Erythroblast (primary cell): ENCODE measurements at regions not wholly inside any gene's neighbourhood (a gene's known extent, or its start where the extent isn't known, plus 50 kb on each side); places are given as distances from the start of the nearest gene placed in this dataset.
A peak's percentile ranks its signal among the peaks of the same experiment; 100 is the strongest.
"Not testable (repeated sequence)": the region's sequence is repeated elsewhere in the genome, so short reads cannot be mapped to it uniquely, and the experiment has no call there.

Experiments used
- DNase-seq, 2 experiments: peaks; one replicate each; lab custom pipeline; 2025; lab: John Stamatoyannopoulos, UW
- GATA1 ChIP-seq: IDR thresholded peaks from 2 replicates; pipeline ENCODE4 v1.6.1; 2011; ENCODE audit warnings: low read depth, mild to moderate bottlenecking, control low read depth, low read length, moderate library complexity
- POLR2A ChIP-seq: IDR thresholded peaks from 2 replicates; pipeline ENCODE4 v1.6.1; 2011; ENCODE audit warnings: mild to moderate bottlenecking, low read length

GRCh38 chr7:142585425-142585824 is 163.8 kb upstream of the PRSS1 start:
- no peak for DNase-seq
- TF ChIP-seq POLR2A (no peak), GATA1 (no peak)

- DNase-seq = no peak
- no peak for TF ChIP-seq GATA1
- no peak for TF ChIP-seq POLR2A
These were observed 164.5 kb upstream of the PRSS1 start for GRCh38 chr7:142584765-142585164.

GRCh38 chr7:142583446-142583845 is 165.8 kb upstream of the PRSS1 start:
- TF ChIP-seq POLR2A (no peak), GATA1 (no peak)
- peak in 1 of 2 experiments; percentile 46 for DNase-seq

- no peak for DNase-seq
These were observed 166.9 kb upstream of the PRSS1 start for GRCh38 chr7:142582351-142582750.

GRCh38 chr7:142581341-142581740 is 167.9 kb upstream of the PRSS1 start:
- no peak for TF ChIP-seq GATA1
- no peak for TF ChIP-seq POLR2A
- no peak for DNase-seq

More at GRCh38 chr7:142582351-142582750, 166.9 kb upstream of the PRSS1 start:
- no peak for TF ChIP-seq POLR2A

- TF ChIP-seq POLR2A = no peak
- no peak for TF ChIP-seq GATA1
These were observed 169.3 kb upstream of the PRSS1 start for GRCh38 chr7:142579946-142580345.

GRCh38 chr7:142575351-142575750 is 173.9 kb upstream of the PRSS1 start:
- not testable (repeated sequence) for DNase-seq

More at GRCh38 chr7:142579946-142580345, 169.3 kb upstream of the PRSS1 start:
- no peak for DNase-seq

GRCh38 chr7:142571581-142571980 is 177.7 kb upstream of the PRSS1 start:
- DNase-seq = no peak
- TF ChIP-seq GATA1 (no peak), POLR2A (no peak)

- TF ChIP-seq POLR2A (no peak), GATA1 (no peak)
- no peak for DNase-seq
These were observed 179.4 kb upstream of the PRSS1 start for GRCh38 chr7:142569851-142570250.

GRCh38 chr7:142568435-142569097 is 180.7 kb upstream of the PRSS1 start:
- TF ChIP-seq POLR2A (no peak), GATA1 (no peak)
- no peak for DNase-seq

- TF ChIP-seq POLR2A (no peak), GATA1 (no peak)
- no peak for DNase-seq
These were observed 181.8 kb upstream of the PRSS1 start for GRCh38 chr7:142567201-142568075.

- TF ChIP-seq GATA1 (no peak), POLR2A (no peak)
- DNase-seq = no peak
These were observed 183.0 kb upstream of the PRSS1 start for GRCh38 chr7:142566271-142566670.

- not testable (repeated sequence) for DNase-seq
These were observed 185.1 kb upstream of the PRSS1 start for GRCh38 chr7:142564125-142564524.

- DNase-seq = no peak
These were observed 185.8 kb upstream of the PRSS1 start for GRCh38 chr7:142563470-142563869.

GRCh38 chr7:142562688-142563087 is 186.6 kb upstream of the PRSS1 start:
- no peak for DNase-seq
- TF ChIP-seq GATA1 (no peak), POLR2A (no peak)

More at GRCh38 chr7:142563470-142563869, 185.8 kb upstream of the PRSS1 start:
- no peak for TF ChIP-seq GATA1
- TF ChIP-seq POLR2A = no peak

GRCh38 chr7:142561396-142561795 is 187.9 kb upstream of the PRSS1 start:
- DNase-seq = not testable (repeated sequence)

- not testable (repeated sequence) for DNase-seq
These were observed 188.5 kb upstream of the PRSS1 start for GRCh38 chr7:142560770-142561169.
